ENCODE measurements at regions not wholly inside any gene's neighbourhood (a gene's known extent, or its start where the extent isn't known, plus 50 kb on each side); places are given as distances from the start of the nearest gene placed in this dataset.

GRCh38 chr5:172542651-172543131 lies 88.4 kb upstream of the SH3PXD2B start:
- TF ChIP-seq EZH2 (optimal IDR thresholded peaks at IDR 0.05; ENCODE audit: low read depth, low read length) (no peak), EZH2phosphoT487 (IDR thresholded peaks at IDR 0.05; ENCODE audit: low read length) (no peak)
- TF ChIP-seq, protein P1, sequence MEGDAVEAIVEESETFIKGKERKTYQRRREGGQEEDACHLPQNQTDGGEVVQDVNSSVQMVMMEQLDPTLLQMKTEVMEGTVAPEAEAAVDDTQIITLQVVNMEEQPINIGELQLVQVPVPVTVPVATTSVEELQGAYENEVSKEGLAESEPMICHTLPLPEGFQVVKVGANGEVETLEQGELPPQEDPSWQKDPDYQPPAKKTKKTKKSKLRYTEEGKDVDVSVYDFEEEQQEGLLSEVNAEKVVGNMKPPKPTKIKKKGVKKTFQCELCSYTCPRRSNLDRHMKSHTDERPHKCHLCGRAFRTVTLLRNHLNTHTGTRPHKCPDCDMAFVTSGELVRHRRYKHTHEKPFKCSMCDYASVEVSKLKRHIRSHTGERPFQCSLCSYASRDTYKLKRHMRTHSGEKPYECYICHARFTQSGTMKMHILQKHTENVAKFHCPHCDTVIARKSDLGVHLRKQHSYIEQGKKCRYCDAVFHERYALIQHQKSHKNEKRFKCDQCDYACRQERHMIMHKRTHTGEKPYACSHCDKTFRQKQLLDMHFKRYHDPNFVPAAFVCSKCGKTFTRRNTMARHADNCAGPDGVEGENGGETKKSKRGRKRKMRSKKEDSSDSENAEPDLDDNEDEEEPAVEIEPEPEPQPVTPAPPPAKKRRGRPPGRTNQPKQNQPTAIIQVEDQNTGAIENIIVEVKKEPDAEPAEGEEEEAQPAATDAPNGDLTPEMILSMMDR (IDR thresholded peaks at IDR 0.05; ENCODE audit: low read length) = no peak
